ENCODE measurements at regions not wholly inside any gene's neighbourhood (a gene's known extent, or its start where the extent isn't known, plus 50 kb on each side); places are given as distances from the start of the nearest gene placed in this dataset.

GRCh38 chr6:159106627-159107241 lies 61.9 kb upstream of the TAGAP start:
- TF ChIP-seq POLR2A (IDR thresholded peaks at IDR 0.05) (no peak), POLR2AphosphoS5 (IDR thresholded peaks at IDR 0.05) (peak in 2 of 3 donors; percentile 45 to 50), EP300 (IDR thresholded peaks at IDR 0.05) (no peak)
- TF ChIP-seq, protein P1, sequence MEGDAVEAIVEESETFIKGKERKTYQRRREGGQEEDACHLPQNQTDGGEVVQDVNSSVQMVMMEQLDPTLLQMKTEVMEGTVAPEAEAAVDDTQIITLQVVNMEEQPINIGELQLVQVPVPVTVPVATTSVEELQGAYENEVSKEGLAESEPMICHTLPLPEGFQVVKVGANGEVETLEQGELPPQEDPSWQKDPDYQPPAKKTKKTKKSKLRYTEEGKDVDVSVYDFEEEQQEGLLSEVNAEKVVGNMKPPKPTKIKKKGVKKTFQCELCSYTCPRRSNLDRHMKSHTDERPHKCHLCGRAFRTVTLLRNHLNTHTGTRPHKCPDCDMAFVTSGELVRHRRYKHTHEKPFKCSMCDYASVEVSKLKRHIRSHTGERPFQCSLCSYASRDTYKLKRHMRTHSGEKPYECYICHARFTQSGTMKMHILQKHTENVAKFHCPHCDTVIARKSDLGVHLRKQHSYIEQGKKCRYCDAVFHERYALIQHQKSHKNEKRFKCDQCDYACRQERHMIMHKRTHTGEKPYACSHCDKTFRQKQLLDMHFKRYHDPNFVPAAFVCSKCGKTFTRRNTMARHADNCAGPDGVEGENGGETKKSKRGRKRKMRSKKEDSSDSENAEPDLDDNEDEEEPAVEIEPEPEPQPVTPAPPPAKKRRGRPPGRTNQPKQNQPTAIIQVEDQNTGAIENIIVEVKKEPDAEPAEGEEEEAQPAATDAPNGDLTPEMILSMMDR (IDR thresholded peaks at IDR 0.05), result no peak
